HG03565 (cell line): ENCODE measurements at regions not wholly inside any gene's neighbourhood (a gene's known extent, or its start where the extent isn't known, plus 50 kb on each side); places are given as distances from the start of the nearest gene placed in this dataset.
A peak's percentile ranks its signal among the peaks of the same experiment; 100 is the strongest.
"Not testable (repeated sequence)": the region's sequence is repeated elsewhere in the genome, so short reads cannot be mapped to it uniquely, and the experiment has no call there.

ENCODE experiments used
- ATAC-seq: cut with Tn5 transposase; IDR thresholded peaks from one replicate; pipeline ENCODE4 v1.9.1; 2021; ENCODE audit warnings: mild to moderate bottlenecking, moderate library complexity; ENCODE audit not compliant: unreplicated experiment

GRCh38 chr4:13762130-13762529 is 134.6 kb upstream of the BOD1L1 start:
- ATAC-seq: no peak

GRCh38 chr4:13763707-13764106 is 136.2 kb upstream of the BOD1L1 start:
- no peak for ATAC-seq

DNA sequence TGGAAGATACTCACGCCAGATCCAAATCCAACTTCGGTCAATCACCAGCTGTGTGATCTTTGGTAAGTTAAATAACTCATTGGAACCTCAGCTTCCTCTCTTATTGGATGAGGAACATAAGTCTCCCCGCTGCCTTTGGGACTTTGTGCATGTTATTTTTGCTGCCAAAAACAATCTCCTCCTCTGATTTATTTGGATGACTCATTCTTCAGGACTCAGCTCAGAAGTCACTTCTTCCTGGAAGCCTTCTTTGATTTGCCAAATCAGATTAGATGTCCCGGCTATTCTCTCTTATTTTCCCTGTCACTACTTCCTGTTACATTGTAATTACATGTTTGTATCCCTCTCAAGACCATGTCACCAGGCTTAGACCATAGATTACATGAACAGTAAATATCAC is 138.0 kb upstream of the BOD1L1 start:
- ATAC-seq: no peak

- no peak for ATAC-seq
These were observed 139.4 kb upstream of the BOD1L1 start for GRCh38 chr4:13766761-13767540.

- no peak for ATAC-seq
These were observed 149.8 kb upstream of the BOD1L1 start for GRCh38 chr4:13777341-13777740.

DNA sequence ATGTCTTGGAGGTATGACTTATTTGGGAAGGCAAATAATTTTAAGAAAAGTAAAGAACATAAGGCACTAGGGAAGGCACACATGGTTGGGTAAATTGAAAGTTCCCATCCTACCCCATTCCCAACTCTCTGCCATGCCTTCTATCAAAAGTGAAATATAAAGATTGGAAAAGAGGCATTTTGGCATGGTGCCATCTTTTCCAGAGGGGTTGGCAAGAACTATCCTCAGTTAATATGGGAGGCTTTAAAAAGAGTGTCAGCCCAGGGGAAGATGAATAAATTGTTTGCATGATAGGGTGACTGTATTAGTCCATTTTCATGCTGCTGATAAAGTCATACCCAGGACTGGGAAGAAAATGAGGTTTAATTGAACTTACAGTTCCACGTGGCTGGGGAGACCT is 150.8 kb upstream of the BOD1L1 start:
- ATAC-seq: no peak

DNA sequence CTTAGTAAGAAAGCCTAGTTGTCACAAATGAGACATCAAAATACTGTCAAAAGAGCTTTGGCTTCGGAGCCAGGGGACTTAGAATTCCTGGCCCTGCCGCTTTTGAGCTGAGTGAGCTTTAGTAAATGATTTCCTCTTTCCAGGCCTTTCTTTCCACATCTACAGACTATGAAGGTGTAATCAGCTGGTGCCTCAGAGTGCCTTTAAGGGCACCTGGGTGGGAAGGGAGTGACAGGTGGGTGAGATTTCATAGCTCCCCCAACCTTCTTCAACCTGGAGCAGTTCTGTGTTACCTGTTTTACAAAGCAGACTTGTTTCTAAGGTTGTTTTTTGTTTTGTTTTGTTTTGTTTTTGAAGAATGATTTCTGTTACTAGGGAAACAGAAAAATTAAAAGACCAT is 154.7 kb upstream of the BOD1L1 start:
- no peak for ATAC-seq

DNA sequence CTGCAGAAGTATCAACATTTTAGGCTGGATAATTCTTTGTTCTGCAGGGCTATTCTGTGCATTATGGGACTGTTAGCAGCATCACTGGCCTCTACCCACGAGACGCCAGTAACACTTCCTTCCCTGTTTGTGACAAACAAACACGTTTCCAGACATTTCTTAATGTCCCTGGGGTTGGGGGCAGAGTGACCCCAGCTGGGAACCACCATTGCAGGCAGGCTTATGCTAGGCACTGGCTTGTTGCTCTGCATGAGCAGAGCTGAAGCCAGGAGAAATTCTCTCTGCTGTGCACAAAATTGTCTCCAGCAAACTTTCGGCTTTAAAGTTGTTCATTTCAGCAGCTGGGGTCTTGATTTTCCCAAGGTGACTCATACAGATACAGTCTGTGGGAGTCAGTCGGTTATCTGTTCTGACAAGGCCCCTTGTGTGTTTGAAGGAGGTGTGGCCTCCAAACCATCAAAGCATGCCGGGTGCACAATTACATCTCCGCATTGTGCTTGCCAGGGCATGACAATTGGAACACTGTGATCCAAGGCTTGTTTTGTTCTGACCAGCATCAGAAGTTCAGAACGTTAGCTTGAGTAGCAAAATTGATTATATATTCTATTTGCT is 156.4 kb upstream of the BOD1L1 start:
- peak; percentile 92 for ATAC-seq

GRCh38 chr4:13793020-13793710 is 165.6 kb upstream of the BOD1L1 start:
- no peak for ATAC-seq

GRCh38 chr4:13794819-13795565 is 167.5 kb upstream of the BOD1L1 start:
- no peak for ATAC-seq

DNA sequence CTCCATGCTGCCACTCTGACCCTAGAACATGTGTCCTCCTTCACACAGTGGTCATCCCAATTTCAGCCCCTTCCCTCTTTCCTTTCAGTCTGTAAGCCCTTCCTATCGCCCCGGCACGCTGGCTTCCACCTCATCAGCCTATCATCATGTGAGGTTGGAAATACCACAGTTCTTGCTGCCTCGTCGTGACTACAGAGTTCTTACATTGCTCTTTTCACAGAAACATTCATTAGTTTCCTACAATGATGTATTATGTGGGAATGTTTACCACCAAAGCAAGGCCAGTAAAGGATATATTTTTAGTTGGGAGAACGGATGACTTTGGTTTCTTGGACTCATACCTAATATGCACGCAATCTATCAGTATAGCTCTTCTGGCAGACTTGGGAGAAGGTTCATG is 169.5 kb upstream of the BOD1L1 start:
- no peak for ATAC-seq

DNA sequence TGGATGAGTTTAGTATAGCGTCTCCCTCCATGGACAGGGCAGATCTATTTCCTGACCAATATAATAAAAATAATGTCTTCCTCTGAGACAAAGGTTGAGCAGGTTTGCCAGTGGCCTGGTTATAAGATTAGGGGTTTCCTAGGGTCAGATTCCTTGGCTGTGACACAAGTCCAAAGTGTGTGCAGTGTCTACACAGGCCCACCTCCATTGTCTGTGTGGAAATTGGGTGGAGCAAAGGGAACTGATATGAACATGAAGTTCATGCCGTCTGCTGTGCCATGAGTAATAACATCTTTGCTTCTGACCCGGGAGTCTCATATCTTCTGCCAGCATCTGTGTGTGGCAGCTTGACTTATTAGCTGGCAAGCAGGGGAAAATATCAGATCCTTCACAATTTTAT is 187.7 kb upstream of the BOD1L1 start:
- no peak for ATAC-seq

GRCh38 chr4:13816472-13816871 is 188.9 kb upstream of the BOD1L1 start:
- no peak for ATAC-seq

- no peak for ATAC-seq
These were observed 194.0 kb upstream of the BOD1L1 start for GRCh38 chr4:13821522-13821921.

DNA sequence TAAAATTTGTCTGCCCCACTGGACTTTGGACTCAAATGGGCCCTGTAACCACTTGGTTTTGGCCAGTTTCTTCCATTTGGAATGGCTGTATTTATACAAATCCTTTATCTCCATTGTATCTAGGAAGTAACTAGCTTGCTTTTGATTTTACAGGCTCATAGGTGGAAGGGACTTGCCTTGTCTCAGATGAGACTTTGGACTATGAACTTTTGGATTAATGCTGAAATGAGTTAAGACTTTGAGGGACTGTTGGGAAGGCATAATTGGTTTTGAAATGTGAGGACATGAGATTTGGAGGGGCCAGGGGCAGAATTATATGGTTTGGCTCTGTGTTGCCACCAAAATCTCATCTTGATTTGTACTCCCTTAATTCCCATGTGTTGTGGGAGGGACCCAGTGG is 198.3 kb upstream of the BOD1L1 start:
- not testable (repeated sequence) for ATAC-seq

GRCh38 chr4:13829457-13829856 is 201.9 kb upstream of the BOD1L1 start:
- no peak for ATAC-seq

DNA sequence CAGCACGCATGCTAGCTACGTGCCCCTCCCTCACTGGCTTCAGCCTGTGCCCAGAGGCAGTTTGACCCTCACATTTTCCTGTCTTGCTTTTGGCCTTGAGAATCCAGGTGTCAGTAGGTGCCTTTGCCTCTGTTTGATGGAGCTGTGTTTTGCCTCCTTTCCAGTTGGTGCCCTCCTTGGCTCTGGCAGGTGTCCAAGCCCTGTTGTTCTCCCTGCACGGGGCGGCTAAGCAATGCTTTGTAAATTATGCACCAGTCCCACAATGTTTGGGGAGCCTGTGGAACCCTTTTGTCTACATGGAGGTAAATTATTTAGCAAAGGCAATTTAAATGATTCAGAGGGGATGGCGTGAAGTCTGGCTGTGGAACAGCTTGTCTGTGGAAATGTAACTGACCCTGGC is 202.9 kb upstream of the BOD1L1 start:
- ATAC-seq: no peak

- no peak for ATAC-seq
These were observed 205.8 kb upstream of the BOD1L1 start for GRCh38 chr4:13833171-13833804.

DNA sequence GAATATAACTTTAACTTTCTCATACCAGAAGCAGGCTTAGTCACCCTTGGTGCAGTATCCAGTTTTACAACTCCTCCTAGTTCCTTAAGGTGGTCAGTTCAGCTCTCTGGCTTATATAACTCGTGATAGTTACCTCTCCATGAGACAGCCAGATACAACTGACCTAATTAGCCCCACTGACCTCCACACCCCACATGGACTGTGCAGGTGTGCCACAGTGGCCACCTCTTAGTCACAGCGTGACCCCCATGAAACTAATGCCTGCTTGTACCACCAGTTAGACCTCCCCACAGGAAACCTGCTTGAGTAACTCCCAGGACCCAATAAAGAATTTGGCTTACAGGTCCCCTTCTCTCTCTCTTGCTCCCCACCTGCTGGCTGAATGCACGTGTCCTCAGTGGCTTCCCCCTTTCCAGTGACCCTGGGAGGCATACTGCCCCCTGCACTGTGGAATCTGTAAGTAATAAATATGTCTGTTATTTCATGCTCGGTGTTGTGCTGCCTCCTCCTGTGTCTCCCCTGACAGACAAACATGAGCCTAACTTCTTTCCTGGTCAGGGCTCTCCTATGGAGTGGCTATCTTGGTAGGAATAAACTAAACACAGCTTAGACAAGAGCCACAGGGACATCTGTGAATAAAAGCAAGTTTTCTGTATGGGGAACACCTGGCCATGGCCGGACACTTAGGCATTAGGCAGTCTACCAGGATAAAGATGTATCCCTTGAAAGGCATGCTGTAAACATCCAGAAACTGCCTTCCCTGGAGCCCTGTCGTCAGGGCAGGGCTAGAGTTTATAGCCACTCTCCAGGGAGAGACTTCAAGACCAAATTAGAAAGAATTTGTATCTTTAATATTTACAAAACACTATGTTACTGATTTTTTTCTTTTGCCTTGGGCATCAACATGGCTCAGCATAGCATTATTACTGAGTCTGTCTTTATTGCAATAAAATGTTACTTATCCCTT is 209.7 kb upstream of the BOD1L1 start:
- no peak for ATAC-seq
